ENCODE measurements at regions not wholly inside any gene's neighbourhood (a gene's known extent, or its start where the extent isn't known, plus 50 kb on each side); places are given as distances from the start of the nearest gene placed in this dataset.
"Not testable (repeated sequence)": the region's sequence is repeated elsewhere in the genome, so short reads cannot be mapped to it uniquely, and the experiment has no call there.

DNA sequence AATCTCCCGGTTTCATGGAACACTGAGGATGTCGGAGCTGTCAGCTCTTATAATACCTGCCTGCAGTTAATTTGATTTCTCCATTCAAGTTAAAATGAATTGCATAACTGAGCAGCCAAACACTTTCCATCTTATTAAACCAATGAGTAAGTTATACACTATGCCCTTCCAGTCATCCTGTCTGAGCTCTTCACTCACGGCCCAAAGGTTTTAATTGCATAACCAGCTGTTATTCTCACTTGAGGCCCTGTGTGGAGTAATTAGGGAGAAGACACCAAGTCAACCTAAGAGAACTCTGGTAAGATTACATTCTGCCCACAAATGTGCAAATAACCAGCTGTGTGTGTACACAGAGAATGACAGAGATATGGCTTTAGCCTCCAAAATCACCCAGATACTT, 303.5 kb downstream of the TBC1D4 start:
- no peak overlapping the region for H3K9ac ChIP-seq (ENCODE audit: insufficient read depth, low read length, poor library complexity, severe bottlenecking)
- H2AFZ ChIP-seq (ENCODE audit: insufficient read depth, low read depth, low read length, poor library complexity, severe bottlenecking) = no peak overlapping the region
- H3K27me3 ChIP-seq (ENCODE audit: control insufficient read depth in 2 of 2, insufficient read depth in 2 of 2, low read length in 2 of 2) = no peaks in the 10 kb centered on the region
- H3K4me1 ChIP-seq (ENCODE audit: control insufficient read depth in 1 of 2, insufficient read depth in 2 of 2, low read length in 2 of 2) = no peaks in the 10 kb centered on the region
- H3K36me3 Mint-ChIP-seq = no peaks in the 10 kb centered on the region
- H3K27ac ChIP-seq (ENCODE audit: low read depth in 1 of 2, low read length in 2 of 2) = no peak overlapping the region
- no peak for TF ChIP-seq CTCF (IDR thresholded peaks at IDR 0.05)
- H3K9me3 ChIP-seq (replicated peaks in 1 of 2; ENCODE audit: control insufficient read depth in 1 of 2, insufficient read depth in 1 of 2, low read length in 2 of 2) = peaks cover 7 to 8% of the 10 kb centered on the region in 2 donors
- 100% methylated on average over 1 of the region's 3 CpGs for WGBS (ENCODE audit: insufficient coverage)
- H3K4me3 Mint-ChIP-seq = no peak overlapping the region
- no peaks in the 10 kb centered on the region for H3K36me3 ChIP-seq (replicated peaks in 1 of 2; ENCODE audit: control insufficient read depth in 1 of 2, insufficient read depth in 2 of 2, low read length in 2 of 2)
- H3K4me3 ChIP-seq (replicated peaks in 1 of 3; ENCODE audit: low read depth in 2 of 3, low read length in 3 of 3) = no peak overlapping the region
- DNase-seq = no peak
- no peaks in the 10 kb centered on the region for H3K79me2 ChIP-seq (ENCODE audit: insufficient read depth, low read length)
- intact Hi-C loops (cut with micrococcal nuclease) = no loop called here
- no peak overlapping the region for H3K4me2 ChIP-seq (replicated peaks; ENCODE audit: extremely low read depth, low read length, poor library complexity, severe bottlenecking)
- H3K9me3 Mint-ChIP-seq = peaks cover 2 to 21% (median 8%) of the 10 kb centered on the region in 7 donors
- H3K27ac Mint-ChIP-seq = no peak overlapping the region
- peaks cover 0 to 2% (median 1%) of the 10 kb centered on the region in 3 donors for H3K27me3 Mint-ChIP-seq (ENCODE audit: low read depth in 3 of 3)
- no peaks in the 10 kb centered on the region for H3K4me1 Mint-ChIP-seq
- no peaks in the 10 kb centered on the region for H4K20me1 ChIP-seq (ENCODE audit: insufficient read depth, low read length)

DNA sequence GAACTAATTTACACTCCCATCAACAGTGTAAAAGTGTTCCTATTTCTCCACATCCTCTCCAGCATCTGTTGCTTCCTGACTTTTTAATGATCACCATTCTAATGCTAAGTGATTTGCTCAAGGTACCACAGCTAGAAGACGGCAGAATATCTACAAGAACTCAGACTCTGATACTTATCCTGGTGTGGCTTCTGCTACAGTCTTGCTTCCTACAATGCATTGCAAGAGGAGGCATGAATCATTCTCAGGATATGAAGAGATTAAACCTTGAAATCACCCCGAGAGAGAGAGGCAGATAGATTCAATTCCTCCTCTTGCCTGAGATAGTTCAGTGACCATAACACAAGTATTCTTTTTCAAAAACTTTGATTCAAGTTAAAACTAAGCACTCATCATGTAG, 306.4 kb downstream of the TBC1D4 start:
- Histone ChIP-seq H3K4me3 (replicated peaks in 1 of 3; ENCODE audit: low read depth in 2 of 3, low read length in 3 of 3) (no peak overlapping the region), H3K4me1 (ENCODE audit: control insufficient read depth in 1 of 2, insufficient read depth in 2 of 2, low read length in 2 of 2) (no peaks in the 10 kb centered on the region), H3K27ac (ENCODE audit: low read depth in 1 of 2, low read length in 2 of 2) (no peak overlapping the region), H2AFZ (ENCODE audit: insufficient read depth, low read depth, low read length, poor library complexity, severe bottlenecking) (no peak overlapping the region), H3K9ac (ENCODE audit: insufficient read depth, low read length, poor library complexity, severe bottlenecking) (no peak overlapping the region), H3K4me2 (replicated peaks; ENCODE audit: extremely low read depth, low read length, poor library complexity, severe bottlenecking) (no peak overlapping the region), H3K36me3 (replicated peaks in 1 of 2; ENCODE audit: control insufficient read depth in 1 of 2, insufficient read depth in 2 of 2, low read length in 2 of 2) (no peaks in the 10 kb centered on the region), H3K79me2 (ENCODE audit: insufficient read depth, low read length) (no peaks in the 10 kb centered on the region), H3K9me3 (replicated peaks in 1 of 2; ENCODE audit: control insufficient read depth in 1 of 2, insufficient read depth in 1 of 2, low read length in 2 of 2) (peaks cover 6 to 8% of the 10 kb centered on the region in 2 donors), H3K27me3 (ENCODE audit: control insufficient read depth in 2 of 2, insufficient read depth in 2 of 2, low read length in 2 of 2) (no peaks in the 10 kb centered on the region), H4K20me1 (ENCODE audit: insufficient read depth, low read length) (no peaks in the 10 kb centered on the region)
- Mint-ChIP-seq H3K4me1 (no peaks in the 10 kb centered on the region), H3K27ac (no peak overlapping the region), H3K4me3 (no peak overlapping the region), H3K27me3 (ENCODE audit: low read depth in 3 of 3) (peaks cover 0 to 2% (median 1%) of the 10 kb centered on the region in 3 donors), H3K36me3 (no peaks in the 10 kb centered on the region), H3K9me3 (peaks cover 2 to 22% (median 4%) of the 10 kb centered on the region in 7 donors)
- WGBS (ENCODE audit: insufficient coverage) = 100% methylated on average over 1 of the region's 2 CpGs
- no peak for TF ChIP-seq CTCF (IDR thresholded peaks at IDR 0.05)
- DNase-seq = no peak
- intact Hi-C loops (cut with micrococcal nuclease) = no loop called here

- H3K79me2 ChIP-seq (ENCODE audit: insufficient read depth, low read length); H3K4me1 Mint-ChIP-seq; H3K9ac ChIP-seq (ENCODE audit: insufficient read depth, low read length, poor library complexity, severe bottlenecking); H2AFZ ChIP-seq (ENCODE audit: insufficient read depth, low read depth, low read length, poor library complexity, severe bottlenecking); H3K4me2 ChIP-seq (replicated peaks; ENCODE audit: extremely low read depth, low read length, poor library complexity, severe bottlenecking); H3K4me3 ChIP-seq (replicated peaks in 1 of 3; ENCODE audit: low read depth in 2 of 3, low read length in 3 of 3); H3K4me3 Mint-ChIP-seq; H3K27me3 Mint-ChIP-seq (ENCODE audit: low read depth in 3 of 3); H3K27me3 ChIP-seq (ENCODE audit: control insufficient read depth in 2 of 2, insufficient read depth in 2 of 2, low read length in 2 of 2); H3K36me3 ChIP-seq (replicated peaks in 1 of 2; ENCODE audit: control insufficient read depth in 1 of 2, insufficient read depth in 2 of 2, low read length in 2 of 2); H4K20me1 ChIP-seq (ENCODE audit: insufficient read depth, low read length); DNase-seq; H3K27ac ChIP-seq (ENCODE audit: low read depth in 1 of 2, low read length in 2 of 2); H3K9me3 ChIP-seq (replicated peaks in 1 of 2; ENCODE audit: control insufficient read depth in 1 of 2, insufficient read depth in 1 of 2, low read length in 2 of 2); intact Hi-C loops (cut with micrococcal nuclease); H3K4me1 ChIP-seq (ENCODE audit: control insufficient read depth in 1 of 2, insufficient read depth in 2 of 2, low read length in 2 of 2); H3K36me3 Mint-ChIP-seq; H3K27ac Mint-ChIP-seq: not testable (repeated sequence)
- H3K9me3 Mint-ChIP-seq = peaks cover under 1 to 25% (median 4%) of the 10 kb centered on the region in 7 donors
- WGBS (ENCODE audit: insufficient coverage) = no CpG with 5 or more reads among the region's 2 CpGs
Measured at GRCh38 chr13:75175097-75175496, 306.9 kb downstream of the TBC1D4 start.

Measured in CD14-positive monocyte (primary cell).